HCT116 (cell line): ENCODE measurements at regions not wholly inside any gene's neighbourhood (a gene's known extent, or its start where the extent isn't known, plus 50 kb on each side); places are given as distances from the start of the nearest gene placed in this dataset.

Source experiments
- ATAC-seq: fragments of 200-7000 bp; cut with Tn5 transposase; 2 replicates; pipeline ENCODE4 v1.9.1; 2020; ENCODE audit warnings: mild to moderate bottlenecking, moderate library complexity
- BruUV-seq: library from RNA; stranded (reverse); fragments of 400-500 nt; replicated peaks from 2 replicates; lab custom pipeline; 2021; lab: Mats Ljungman, UMichigan
- CTCF ChIA-PET: fragments of 300-600 bp; sonication (Branson Sonifier 250); formaldehyde crosslinking; loops from one replicate; lab custom pipeline; 2021; ENCODE audit warnings: antibody characterized with exemption; lab: Charles Lee
- POLR2A ChIA-PET: fragments of 300-600, 350-600 bp; sonication (Branson Sonifier 250); formaldehyde crosslinking; loops from one replicate; lab custom pipeline; 2021; ENCODE audit warnings: antibody characterized with exemption; lab: Charles Lee
- RAD21 ChIA-PET, 2 experiments: fragments of 300-600 bp; sonication (Branson Sonifier 250); formaldehyde crosslinking; loops; one replicate each; lab custom pipeline; 2023; ENCODE audit warnings: low total read pairs in 2 of 2; ENCODE audit not compliant: uncharacterized antibody in 2 of 2, unreplicated experiment in 2 of 2, low non-redundant PET in 1 of 2; lab: Charles Lee
- DNase-seq: peaks from one replicate; pipeline ENCODE4 v3.0.0-alpha.2; 2010; ENCODE audit warnings: low read depth, low spot score
- H2AFZ ChIP-seq: fragments of 200-600 bp; shearing (Covaris generic), sonication (generic); 2 replicates; pipeline ENCODE4 v1.6.1; 2017; ENCODE audit warnings: low read depth, mixed run types, mixed read lengths, antibody characterized with exemption, low read length; ENCODE audit not compliant: poor library complexity, severe bottlenecking
- H3K27ac ChIP-seq: 2 replicates; pipeline ENCODE4 v1.5.1; 2012; ENCODE audit warnings: low read depth, low read length
- H3K27me3 ChIP-seq: fragments of 200-600 bp; sonication (generic); 2 replicates; pipeline ENCODE4 v1.6.1; 2016; ENCODE audit warnings: mixed run types, low read length, mixed read lengths; ENCODE audit not compliant: insufficient read depth
- H3K36me3 ChIP-seq, 2 experiments: fragments of 200-500 bp in 1 of 2; fragments of 200-600 bp in 1 of 2; sonication (Bioruptor generic) in 1 of 2; sonication (generic) in 1 of 2; 2 replicates each; pipeline versions ENCODE4 v1.5.1 to v1.6.1; 2014 to 2016; ENCODE audit warnings: low read length in 2 of 2, inconsistent platforms in 1 of 2, mixed read lengths in 1 of 2, mixed run types in 1 of 2; ENCODE audit not compliant: insufficient read depth in 2 of 2, control insufficient read depth in 1 of 2
- H3K4me1 ChIP-seq, 2 experiments: fragments of 200-600 bp in 1 of 2; sonication (generic) in 1 of 2; 2 replicates each; pipeline versions ENCODE4 v1.5.1 to v1.6.1; 2012 to 2017; ENCODE audit warnings: low read length in 2 of 2, inconsistent platforms in 1 of 2, mild to moderate bottlenecking in 1 of 2, mixed read lengths in 1 of 2, mixed run types in 1 of 2, moderate library complexity in 1 of 2; ENCODE audit not compliant: insufficient read depth in 2 of 2, control insufficient read depth in 1 of 2
- H3K4me2 ChIP-seq: fragments of 200-600 bp; sonication (generic); 2 replicates; pipeline ENCODE4 v1.6.1; 2017; ENCODE audit warnings: mixed run types, low read length, mixed read lengths
- H3K4me3 ChIP-seq, 2 experiments: fragments of 200-600 bp in 1 of 2; sonication (generic) in 1 of 2; replicated peaks in 1 of 2; 2 replicates each; pipeline ENCODE4 v1.5.1; 2011 to 2016; ENCODE audit warnings: low read length in 2 of 2, control low read depth in 1 of 2, low read depth in 1 of 2, mild to moderate bottlenecking in 1 of 2, mixed read lengths in 1 of 2, mixed run types in 1 of 2
- H3K79me2 ChIP-seq: fragments of 200-600 bp; sonication (generic); 2 replicates; pipeline ENCODE4 v1.6.1; 2017; ENCODE audit warnings: mild to moderate bottlenecking, mixed run types, low read length, moderate library complexity, mixed read lengths; ENCODE audit not compliant: insufficient read depth
- H3K9ac ChIP-seq: fragments of 200-600 bp; sonication (generic); 2 replicates; pipeline ENCODE4 v1.6.1; 2016; ENCODE audit warnings: low read length, mixed read lengths
- H3K9me2 ChIP-seq: fragments of 200-600 bp; sonication (generic), shearing (Covaris generic); 2 replicates; pipeline ENCODE4 v1.6.1; 2017; ENCODE audit warnings: mixed run types, mild to moderate bottlenecking, moderate library complexity; ENCODE audit not compliant: insufficient read depth
- H3K9me3 ChIP-seq, 2 experiments: fragments of 200-500 bp in 1 of 2; fragments of 200-600 bp in 1 of 2; sonication (Bioruptor generic) in 1 of 2; sonication (generic) in 1 of 2; 2 replicates each; pipeline ENCODE4 v1.6.1; 2014 to 2017; ENCODE audit warnings: low read length in 2 of 2, mixed read lengths in 2 of 2, inconsistent platforms in 1 of 2, low read depth in 1 of 2, mild to moderate bottlenecking in 1 of 2, mixed run types in 1 of 2, moderate library complexity in 1 of 2; ENCODE audit not compliant: control insufficient read depth in 1 of 2, insufficient read depth in 1 of 2
- H4K20me1 ChIP-seq: fragments of 200-600 bp; sonication (generic), shearing (Covaris generic); 2 replicates; pipeline ENCODE4 v1.6.1; 2017; ENCODE audit warnings: mixed run types, mild to moderate bottlenecking, moderate library complexity; ENCODE audit not compliant: insufficient read depth
- ATF3 ChIP-seq: IDR thresholded peaks from 2 replicates; pipeline ENCODE4 v1.6.1; 2012
- CBX3 ChIP-seq: IDR thresholded peaks from 2 replicates; pipeline ENCODE4 v1.6.1; 2012; ENCODE audit warnings: low read depth
- EGR1 ChIP-seq: IDR thresholded peaks from 2 replicates; pipeline ENCODE4 v1.6.1; 2012; ENCODE audit warnings: low read depth
- EZH2 ChIP-seq: fragments of 200-600 bp; sonication (generic); IDR thresholded peaks from 2 replicates; pipeline ENCODE4 v1.6.1; 2017; ENCODE audit warnings: antibody characterized with exemption, mixed run types
- EZH2phosphoT487 ChIP-seq: fragments of 200-600 bp; IDR thresholded peaks from 2 replicates; pipeline ENCODE4 v1.6.1; 2018; ENCODE audit warnings: antibody characterized with exemption, borderline replicate concordance
- FOSL1 ChIP-seq: IDR thresholded peaks from 2 replicates; pipeline ENCODE4 v1.6.1; 2012; ENCODE audit warnings: low read depth
- JUND ChIP-seq: IDR thresholded peaks from 2 replicates; pipeline ENCODE4 v1.6.1; 2012
- MAX ChIP-seq: IDR thresholded peaks from 2 replicates; pipeline ENCODE4 v1.6.1; 2012
- POLR2A ChIP-seq: IDR thresholded peaks from 2 replicates; pipeline ENCODE4 v1.7.0; 2011; ENCODE audit warnings: borderline replicate concordance; ENCODE audit not compliant: insufficient read depth, insufficient read length; ENCODE audit errors: extremely low read depth
- POLR2AphosphoS5 ChIP-seq: IDR thresholded peaks from 2 replicates; pipeline ENCODE4 v1.6.1; 2011; ENCODE audit warnings: mild to moderate bottlenecking, low read depth, low read length, moderate library complexity
- RAD21 ChIP-seq: IDR thresholded peaks from 2 replicates; pipeline ENCODE4 v1.6.1; 2012; ENCODE audit warnings: low read depth, mild to moderate bottlenecking
- SIN3A ChIP-seq: IDR thresholded peaks from 2 replicates; pipeline ENCODE4 v1.6.1; 2012; ENCODE audit warnings: low read depth
- SP1 ChIP-seq: IDR thresholded peaks from 2 replicates; pipeline ENCODE4 v1.6.1; 2012; ENCODE audit warnings: low read depth
- SRF ChIP-seq: IDR thresholded peaks from 2 replicates; pipeline ENCODE4 v1.6.1; 2012; ENCODE audit warnings: low read depth
- TCF7L2 ChIP-seq: IDR thresholded peaks from 2 replicates; pipeline ENCODE4 v1.7.0; 2011; ENCODE audit warnings: borderline replicate concordance, inconsistent platforms; ENCODE audit not compliant: insufficient read depth, insufficient read length; ENCODE audit errors: extremely low read depth
- YY1 ChIP-seq: IDR thresholded peaks from 2 replicates; pipeline ENCODE4 v1.6.1; 2011; ENCODE audit warnings: low read length, low read depth, moderate library complexity, mild to moderate bottlenecking; ENCODE audit not compliant: insufficient replicate concordance; ENCODE audit errors: extremely low read depth
- ZFX ChIP-seq: fragments of 450-650 bp; IDR thresholded peaks from 2 replicates; pipeline ENCODE4 v1.6.1; 2017
- ZNF274 ChIP-seq: fragments of 200-500 bp; sonication (Bioruptor generic); IDR thresholded peaks from 2 replicates; pipeline ENCODE4 v1.6.1; 2014; ENCODE audit warnings: mild to moderate bottlenecking, low read depth, low read length, inconsistent platforms
- intact Hi-C: fragments of 100-400 bp; cut with micrococcal nuclease; formaldehyde crosslinking; loops from 2 replicates; pipeline ENCODE4 v1.10.0; 2022
- TF ChIP-seq, protein P1 (sequence below): IDR thresholded peaks from 2 replicates; pipeline ENCODE4 v1.6.1; 2011; ENCODE audit warnings: mild to moderate bottlenecking, low read length, moderate library complexity; ENCODE audit not compliant: insufficient replicate concordance; ENCODE audit errors: extremely low read depth
- TF ChIP-seq, protein P2 (sequence below): IDR thresholded peaks from 2 replicates; pipeline ENCODE4 v1.6.1; 2012; ENCODE audit warnings: low read depth

DNA sequence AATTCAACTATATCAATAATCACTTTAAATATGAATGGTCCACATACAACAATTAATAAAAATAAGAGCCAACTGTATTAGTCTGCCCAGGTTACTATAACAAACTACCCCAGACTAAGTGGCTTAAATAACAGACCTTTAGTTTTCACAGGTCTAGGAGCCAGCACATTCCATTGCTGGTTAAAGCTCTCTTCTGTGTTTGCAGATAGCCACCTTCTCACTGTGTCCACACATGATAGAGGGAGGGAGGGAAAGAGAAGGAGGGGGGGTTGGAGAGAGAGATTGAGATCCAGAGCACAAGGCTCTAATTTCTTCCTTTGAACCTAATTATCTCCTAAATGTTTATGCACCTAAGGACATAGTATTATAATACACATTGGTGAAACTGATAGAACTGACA, 267.8 kb upstream of the NXPH2 start:
- H3K27me3 ChIP-seq = no peaks in the 10 kb centered on the region
- CTCF ChIA-PET = no interaction called here
- TF ChIP-seq POLR2A (no peak), EGR1 (no peak), SP1 (no peak), EZH2 (no peak), EZH2phosphoT487 (no peak), RAD21 (no peak), ZFX (no peak), ZNF274 (no peak), YY1 (no peak), CBX3 (no peak), SRF (no peak), FOSL1 (no peak), ATF3 (no peak), POLR2AphosphoS5 (no peak), TCF7L2 (no peak), MAX (no peak), JUND (no peak), SIN3A (no peak)
- TF ChIP-seq, protein P1, sequence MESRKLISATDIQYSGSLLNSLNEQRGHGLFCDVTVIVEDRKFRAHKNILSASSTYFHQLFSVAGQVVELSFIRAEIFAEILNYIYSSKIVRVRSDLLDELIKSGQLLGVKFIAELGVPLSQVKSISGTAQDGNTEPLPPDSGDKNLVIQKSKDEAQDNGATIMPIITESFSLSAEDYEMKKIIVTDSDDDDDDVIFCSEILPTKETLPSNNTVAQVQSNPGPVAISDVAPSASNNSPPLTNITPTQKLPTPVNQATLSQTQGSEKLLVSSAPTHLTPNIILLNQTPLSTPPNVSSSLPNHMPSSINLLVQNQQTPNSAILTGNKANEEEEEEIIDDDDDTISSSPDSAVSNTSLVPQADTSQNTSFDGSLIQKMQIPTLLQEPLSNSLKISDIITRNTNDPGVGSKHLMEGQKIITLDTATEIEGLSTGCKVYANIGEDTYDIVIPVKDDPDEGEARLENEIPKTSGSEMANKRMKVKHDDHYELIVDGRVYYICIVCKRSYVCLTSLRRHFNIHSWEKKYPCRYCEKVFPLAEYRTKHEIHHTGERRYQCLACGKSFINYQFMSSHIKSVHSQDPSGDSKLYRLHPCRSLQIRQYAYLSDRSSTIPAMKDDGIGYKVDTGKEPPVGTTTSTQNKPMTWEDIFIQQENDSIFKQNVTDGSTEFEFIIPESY = no peak
- TF ChIP-seq, protein P2, sequence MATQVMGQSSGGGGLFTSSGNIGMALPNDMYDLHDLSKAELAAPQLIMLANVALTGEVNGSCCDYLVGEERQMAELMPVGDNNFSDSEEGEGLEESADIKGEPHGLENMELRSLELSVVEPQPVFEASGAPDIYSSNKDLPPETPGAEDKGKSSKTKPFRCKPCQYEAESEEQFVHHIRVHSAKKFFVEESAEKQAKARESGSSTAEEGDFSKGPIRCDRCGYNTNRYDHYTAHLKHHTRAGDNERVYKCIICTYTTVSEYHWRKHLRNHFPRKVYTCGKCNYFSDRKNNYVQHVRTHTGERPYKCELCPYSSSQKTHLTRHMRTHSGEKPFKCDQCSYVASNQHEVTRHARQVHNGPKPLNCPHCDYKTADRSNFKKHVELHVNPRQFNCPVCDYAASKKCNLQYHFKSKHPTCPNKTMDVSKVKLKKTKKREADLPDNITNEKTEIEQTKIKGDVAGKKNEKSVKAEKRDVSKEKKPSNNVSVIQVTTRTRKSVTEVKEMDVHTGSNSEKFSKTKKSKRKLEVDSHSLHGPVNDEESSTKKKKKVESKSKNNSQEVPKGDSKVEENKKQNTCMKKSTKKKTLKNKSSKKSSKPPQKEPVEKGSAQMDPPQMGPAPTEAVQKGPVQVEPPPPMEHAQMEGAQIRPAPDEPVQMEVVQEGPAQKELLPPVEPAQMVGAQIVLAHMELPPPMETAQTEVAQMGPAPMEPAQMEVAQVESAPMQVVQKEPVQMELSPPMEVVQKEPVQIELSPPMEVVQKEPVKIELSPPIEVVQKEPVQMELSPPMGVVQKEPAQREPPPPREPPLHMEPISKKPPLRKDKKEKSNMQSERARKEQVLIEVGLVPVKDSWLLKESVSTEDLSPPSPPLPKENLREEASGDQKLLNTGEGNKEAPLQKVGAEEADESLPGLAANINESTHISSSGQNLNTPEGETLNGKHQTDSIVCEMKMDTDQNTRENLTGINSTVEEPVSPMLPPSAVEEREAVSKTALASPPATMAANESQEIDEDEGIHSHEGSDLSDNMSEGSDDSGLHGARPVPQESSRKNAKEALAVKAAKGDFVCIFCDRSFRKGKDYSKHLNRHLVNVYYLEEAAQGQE = no peak
- TF ChIP-seq, all 23 proteins: peak for 0
- Histone ChIP-seq H3K4me2 (no peak overlapping the region), H3K4me3 (no peak overlapping the region), H3K79me2 (no peaks in the 10 kb centered on the region), H3K4me1 (no peaks in the 10 kb centered on the region), H4K20me1 (no peaks in the 10 kb centered on the region), H3K9me3 (no peaks in the 10 kb centered on the region), H3K27ac (no peak overlapping the region), H3K9me2 (no peaks in the 10 kb centered on the region), H3K9ac (no peak overlapping the region), H2AFZ (no peak overlapping the region), H3K36me3 (no peaks in the 10 kb centered on the region)
- no peak for DNase-seq
- no TSS peak for BruUV-seq
- intact Hi-C loops = no loop called here
- ATAC-seq = no peak
- RAD21 ChIA-PET = no interaction called here
- POLR2A ChIA-PET = no interaction called here
